ENCODE measurements at regions not wholly inside any gene's neighbourhood (a gene's known extent, or its start where the extent isn't known, plus 50 kb on each side); places are given as distances from the start of the nearest gene placed in this dataset.

GRCh38 chr2:160614391-160614790 lies 120.8 kb upstream of the RBMS1 start:
- TF ChIP-seq CTCF (conservative IDR thresholded peaks at IDR 0.05; ENCODE audit: low read length), result no peak
- TF ChIP-seq EZH2phosphoT487 (IDR thresholded peaks at IDR 0.05; ENCODE audit: borderline replicate concordance), result no peak

Measured in Loucy (cell line).